ENCODE measurements at regions not wholly inside any gene's neighbourhood (a gene's known extent, or its start where the extent isn't known, plus 50 kb on each side); places are given as distances from the start of the nearest gene placed in this dataset.

DNA sequence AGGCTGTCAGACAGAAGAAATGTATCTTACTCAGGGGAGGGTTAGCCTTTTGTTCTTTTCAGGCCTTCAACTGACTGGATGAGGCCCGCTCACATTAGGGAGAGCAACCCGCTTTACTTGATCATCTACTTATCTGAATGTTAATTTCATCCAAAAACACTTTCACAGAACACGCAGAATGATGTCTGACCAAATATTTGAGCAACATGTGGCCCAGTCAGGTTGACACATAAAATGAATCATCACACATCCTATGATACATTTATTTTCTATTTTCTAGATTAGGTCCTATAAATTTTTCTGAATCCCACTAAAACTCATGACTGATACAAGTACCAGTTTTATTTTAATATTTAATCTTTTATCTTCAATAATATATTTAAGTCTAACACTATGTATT is 260.3 kb downstream of the IL15 start:
- H3K36me3 ChIP-seq (ENCODE audit: control insufficient read depth in 2 of 2, extremely low read depth in 1 of 2, insufficient read depth in 2 of 2, low read length in 2 of 2) = no peaks in the 10 kb centered on the region
- H3K9ac ChIP-seq (replicated peaks; ENCODE audit: extremely low read depth, insufficient read depth, low read length) = no peak overlapping the region
- H3K79me2 ChIP-seq (ENCODE audit: control insufficient read depth, insufficient read depth, low read length) = no peaks in the 10 kb centered on the region
- no peaks in the 10 kb centered on the region for H3K9me1 ChIP-seq (replicated peaks; ENCODE audit: control insufficient read depth, extremely low read depth, insufficient read depth, low read length)
- no peak overlapping the region for H3K27ac ChIP-seq (ENCODE audit: insufficient read depth, low read depth, low read length)
- H3K4me3 ChIP-seq (replicated peaks in 1 of 3; ENCODE audit: insufficient read depth in 1 of 3, low read depth in 1 of 3, low read length in 3 of 3) = no peak overlapping the region
- H2AFZ ChIP-seq (ENCODE audit: low read depth, low read length) = no peak overlapping the region
- no peaks in the 10 kb centered on the region for H3K9me3 ChIP-seq (replicated peaks; ENCODE audit: control insufficient read depth, insufficient read depth, low read length)
- BruUV-seq (replicated peaks) = no TSS peak
- H4K20me1 ChIP-seq (replicated peaks; ENCODE audit: control insufficient read depth, extremely low read depth, insufficient read depth, low read length) = no peaks in the 10 kb centered on the region
- no peak for FAIRE-seq
- intact Hi-C loops (cut with micrococcal nuclease) = no loop called here
- TF ChIP-seq POLR2A (IDR thresholded peaks at IDR 0.05; ENCODE audit: low read depth, low read length) (no peak), FOS (IDR thresholded peaks at IDR 0.05; ENCODE audit: borderline replicate concordance, insufficient read depth, low read length) (peak; percentile 8), EZH2 (IDR thresholded peaks at IDR 0.05; ENCODE audit: borderline replicate concordance, low read depth, low read length, severe bottlenecking) (no peak)
- dilution Hi-C loops (cut with MboI; ENCODE audit: extremely low pct_ligation_motif_present, low sequenced_read_pairs) = no loop called here
- H3K4me1 ChIP-seq (ENCODE audit: control insufficient read depth, extremely low read depth, insufficient read depth, low read length) = no peaks in the 10 kb centered on the region
- H3K4me2 ChIP-seq (ENCODE audit: insufficient read depth, low read length) = no peak overlapping the region
- H3K27me3 ChIP-seq (ENCODE audit: control insufficient read depth in 2 of 2, insufficient read depth in 2 of 2, low read length in 2 of 2) = no peaks in the 10 kb centered on the region
- DNase-seq (ENCODE audit: low read depth, low spot score) = no peak
- POLR2A ChIA-PET = no interaction called here
- CTCF ChIA-PET = no interaction called here

DNA sequence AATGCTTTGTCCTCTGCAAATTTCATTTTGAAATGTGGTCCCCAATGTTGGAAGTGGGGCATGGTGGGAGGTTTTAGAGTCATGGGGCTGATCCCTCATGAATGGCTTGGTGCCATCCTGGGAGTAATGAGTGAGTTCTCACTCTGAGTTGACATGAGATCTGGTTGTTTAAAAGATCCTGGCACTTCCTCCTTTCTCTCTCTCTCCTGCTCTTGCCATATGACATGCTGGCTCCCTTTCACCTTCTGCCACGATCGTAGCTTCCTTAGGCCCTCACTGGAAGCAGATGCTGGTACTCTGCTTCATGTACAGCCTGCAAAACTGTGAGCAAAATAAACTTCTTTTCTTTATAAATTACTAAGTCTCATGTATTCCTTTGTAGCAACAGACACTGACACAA is 262.0 kb downstream of the IL15 start:
- ChIA-PET CTCF (interaction anchor here (0.7 to 1.3 kb wide), 3 partner anchors 16 to 365 kb away, joined by 3 read pairs; no protein-coding TSS in a partner anchor), POLR2A (no interaction called here)
- H3K4me2 ChIP-seq (ENCODE audit: insufficient read depth, low read length) = no peak overlapping the region
- H3K27me3 ChIP-seq (ENCODE audit: control insufficient read depth in 2 of 2, insufficient read depth in 2 of 2, low read length in 2 of 2) = no peaks in the 10 kb centered on the region
- no peak overlapping the region for H3K27ac ChIP-seq (ENCODE audit: insufficient read depth, low read depth, low read length)
- dilution Hi-C loops (cut with MboI; ENCODE audit: extremely low pct_ligation_motif_present, low sequenced_read_pairs) = no loop called here
- TF ChIP-seq, protein P1, sequence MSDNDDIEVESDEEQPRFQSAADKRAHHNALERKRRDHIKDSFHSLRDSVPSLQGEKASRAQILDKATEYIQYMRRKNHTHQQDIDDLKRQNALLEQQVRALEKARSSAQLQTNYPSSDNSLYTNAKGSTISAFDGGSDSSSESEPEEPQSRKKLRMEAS (IDR thresholded peaks at IDR 0.05; ENCODE audit: insufficient read depth, insufficient read length) = no peak
- TF ChIP-seq GATA2 (IDR thresholded peaks at IDR 0.05; ENCODE audit: insufficient read depth, insufficient read length, low read depth, low read length) = no peak
- no peak for TF ChIP-seq POLR2A (IDR thresholded peaks at IDR 0.05; ENCODE audit: low read depth, low read length)
- TF ChIP-seq JUN (IDR thresholded peaks at IDR 0.05; ENCODE audit: borderline replicate concordance, insufficient read depth, insufficient read length, low read depth) = no peak
- no peak for TF ChIP-seq FOS (IDR thresholded peaks at IDR 0.05; ENCODE audit: borderline replicate concordance, insufficient read depth, low read length)
- TF ChIP-seq POLR2AphosphoS5 (IDR thresholded peaks at IDR 0.05; ENCODE audit: insufficient read depth, low read depth, low read length) = no peak
- TF ChIP-seq, protein P2, sequence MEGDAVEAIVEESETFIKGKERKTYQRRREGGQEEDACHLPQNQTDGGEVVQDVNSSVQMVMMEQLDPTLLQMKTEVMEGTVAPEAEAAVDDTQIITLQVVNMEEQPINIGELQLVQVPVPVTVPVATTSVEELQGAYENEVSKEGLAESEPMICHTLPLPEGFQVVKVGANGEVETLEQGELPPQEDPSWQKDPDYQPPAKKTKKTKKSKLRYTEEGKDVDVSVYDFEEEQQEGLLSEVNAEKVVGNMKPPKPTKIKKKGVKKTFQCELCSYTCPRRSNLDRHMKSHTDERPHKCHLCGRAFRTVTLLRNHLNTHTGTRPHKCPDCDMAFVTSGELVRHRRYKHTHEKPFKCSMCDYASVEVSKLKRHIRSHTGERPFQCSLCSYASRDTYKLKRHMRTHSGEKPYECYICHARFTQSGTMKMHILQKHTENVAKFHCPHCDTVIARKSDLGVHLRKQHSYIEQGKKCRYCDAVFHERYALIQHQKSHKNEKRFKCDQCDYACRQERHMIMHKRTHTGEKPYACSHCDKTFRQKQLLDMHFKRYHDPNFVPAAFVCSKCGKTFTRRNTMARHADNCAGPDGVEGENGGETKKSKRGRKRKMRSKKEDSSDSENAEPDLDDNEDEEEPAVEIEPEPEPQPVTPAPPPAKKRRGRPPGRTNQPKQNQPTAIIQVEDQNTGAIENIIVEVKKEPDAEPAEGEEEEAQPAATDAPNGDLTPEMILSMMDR (IDR thresholded peaks at IDR 0.05; ENCODE audit: extremely low read depth in 1 of 2, insufficient read depth in 1 of 2, low read depth in 1 of 2, low read length in 2 of 2) = no peak
- no peak for TF ChIP-seq MYC (IDR thresholded peaks at IDR 0.05; ENCODE audit: low read depth, low read length)
- no peak for TF ChIP-seq EZH2 (IDR thresholded peaks at IDR 0.05; ENCODE audit: borderline replicate concordance, low read depth, low read length, severe bottlenecking)
- H2AFZ ChIP-seq (ENCODE audit: low read depth, low read length) = no peak overlapping the region
- FAIRE-seq (no peak), DNase-seq (ENCODE audit: low read depth, low spot score) (no peak)
- H3K36me3 ChIP-seq (ENCODE audit: control insufficient read depth in 2 of 2, extremely low read depth in 1 of 2, insufficient read depth in 2 of 2, low read length in 2 of 2) = no peaks in the 10 kb centered on the region
- no peak overlapping the region for H3K9ac ChIP-seq (replicated peaks; ENCODE audit: extremely low read depth, insufficient read depth, low read length)
- H3K9me1 ChIP-seq (replicated peaks; ENCODE audit: control insufficient read depth, extremely low read depth, insufficient read depth, low read length) = no peaks in the 10 kb centered on the region
- H3K4me3 ChIP-seq (replicated peaks in 1 of 3; ENCODE audit: insufficient read depth in 1 of 3, low read depth in 1 of 3, low read length in 3 of 3) = no peak overlapping the region
- H3K4me1 ChIP-seq (ENCODE audit: control insufficient read depth, extremely low read depth, insufficient read depth, low read length) = no peaks in the 10 kb centered on the region
- intact Hi-C loops (cut with micrococcal nuclease) = no loop called here
- H4K20me1 ChIP-seq (replicated peaks; ENCODE audit: control insufficient read depth, extremely low read depth, insufficient read depth, low read length) = no peaks in the 10 kb centered on the region
- H3K79me2 ChIP-seq (ENCODE audit: control insufficient read depth, insufficient read depth, low read length) = no peaks in the 10 kb centered on the region
- H3K9me3 ChIP-seq (replicated peaks; ENCODE audit: control insufficient read depth, insufficient read depth, low read length) = no peaks in the 10 kb centered on the region
- no TSS peak for BruUV-seq (replicated peaks)
